Neutrophil (primary cell): ENCODE measurements at regions not wholly inside any gene's neighbourhood (a gene's known extent, or its start where the extent isn't known, plus 50 kb on each side); places are given as distances from the start of the nearest gene placed in this dataset.

ENCODE experiments used
- H3K27ac ChIP-seq: fragments of 200-600 bp; sonication (generic); 2 replicates; pipeline ENCODE4 v1.5.1; 2016; ENCODE audit warnings: mild to moderate bottlenecking, moderate library complexity
- H3K27me3 ChIP-seq: fragments of 200-600 bp; sonication (generic); 2 replicates; pipeline ENCODE4 v1.6.0; 2016; ENCODE audit warnings: mild to moderate bottlenecking
- H3K36me3 ChIP-seq: fragments of 200-600 bp; sonication (generic); 2 replicates; pipeline ENCODE4 v1.5.1; 2017
- H3K4me1 ChIP-seq, 2 experiments: fragments of 200-600 bp in 1 of 2; sonication (generic) in 1 of 2; 1 replicate in 1 of 2; 2 replicates in 1 of 2; pipeline versions ENCODE4 v1.5.1 to v1.6.1; 2013 to 2016; ENCODE audit warnings: low read depth in 1 of 2, low read length in 1 of 2, mild to moderate bottlenecking in 1 of 2, moderate library complexity in 1 of 2; ENCODE audit not compliant: control insufficient read depth in 1 of 2, insufficient read depth in 1 of 2
- H3K4me3 ChIP-seq, 2 experiments: fragments of 200-600 bp in 1 of 2; sonication (generic) in 1 of 2; 1 replicate in 1 of 2; 2 replicates in 1 of 2; pipeline ENCODE4 v1.5.1; 2013 to 2016; ENCODE audit warnings: low read depth in 1 of 2, low read length in 1 of 2, mild to moderate bottlenecking in 1 of 2, moderate library complexity in 1 of 2
- H3K9me3 ChIP-seq: fragments of 200-600 bp; sonication (generic); 2 replicates; pipeline ENCODE4 v1.5.1; 2016
- CTCF ChIP-seq: fragments of 200-600 bp; sonication (generic); IDR thresholded peaks from 2 replicates; pipeline ENCODE4 v1.5.1; 2016; ENCODE audit warnings: antibody characterized with exemption

DNA sequence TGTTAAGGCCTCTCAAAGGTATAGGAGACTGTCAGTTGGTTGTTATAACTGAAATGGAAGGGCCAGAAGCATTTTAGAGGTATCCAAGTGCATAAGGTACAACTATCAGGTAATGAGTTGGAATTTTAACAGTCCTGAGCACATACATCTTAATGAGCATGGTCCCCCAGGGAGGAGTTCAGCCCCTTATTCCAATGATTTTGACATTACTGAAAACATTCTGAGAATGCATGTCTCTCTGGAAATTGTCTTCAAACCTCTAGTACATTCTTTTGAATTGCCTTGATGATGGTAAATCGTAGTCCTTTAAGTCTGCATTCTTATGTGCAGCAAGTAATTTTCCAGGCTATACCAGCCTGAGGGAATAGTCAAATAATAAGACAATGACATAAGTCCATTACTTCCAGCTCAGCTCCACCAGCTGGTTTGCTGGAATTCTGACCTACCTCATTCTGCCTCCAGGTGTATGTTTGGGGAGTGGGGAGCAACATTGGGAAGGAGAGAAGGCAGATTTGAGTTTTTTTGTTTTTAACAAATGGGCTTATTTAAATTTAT lies 239.2 kb downstream of the MSRB3 start:
- Histone ChIP-seq H3K27me3 (no peaks in the 10 kb centered on the region), H3K27ac (no peak overlapping the region), H3K9me3 (no peaks in the 10 kb centered on the region), H3K4me1 (no peaks in the 10 kb centered on the region), H3K36me3 (no peaks in the 10 kb centered on the region), H3K4me3 (no peak overlapping the region)
- no peak for TF ChIP-seq CTCF

- no peak overlapping the region for H3K27ac ChIP-seq
- no peaks in the 10 kb centered on the region for H3K9me3 ChIP-seq
- H3K27me3 ChIP-seq = no peaks in the 10 kb centered on the region
- H3K36me3 ChIP-seq = no peaks in the 10 kb centered on the region
- H3K4me3 ChIP-seq = no peak overlapping the region
- no peaks in the 10 kb centered on the region for H3K4me1 ChIP-seq
- no peak for TF ChIP-seq CTCF
Observed at GRCh38 chr12:65518771-65519170, 240.3 kb downstream of the MSRB3 start.

DNA sequence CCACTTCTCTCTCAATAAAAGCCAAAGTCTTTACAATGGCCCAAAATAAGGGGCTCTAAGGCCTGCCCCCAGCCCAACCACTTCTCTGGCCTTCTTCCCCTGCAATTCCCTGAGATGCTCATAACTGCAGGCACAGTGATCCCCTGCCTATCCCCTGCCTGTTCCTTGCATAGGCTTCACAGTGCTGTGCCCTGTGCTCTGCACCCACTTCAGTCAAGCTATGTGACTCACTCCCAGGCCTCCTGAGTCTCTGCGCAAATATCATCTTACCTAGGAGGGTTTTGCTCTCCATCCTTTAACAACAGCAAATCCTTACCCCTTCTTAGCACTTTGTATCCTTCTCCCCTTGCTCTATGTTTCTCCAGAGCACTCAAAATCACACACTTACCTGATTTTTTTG lies 242.2 kb downstream of the MSRB3 start:
- H3K36me3 ChIP-seq = no peaks in the 10 kb centered on the region
- H3K4me1 ChIP-seq = no peaks in the 10 kb centered on the region
- H3K27ac ChIP-seq = no peak overlapping the region
- TF ChIP-seq CTCF = no peak
- H3K27me3 ChIP-seq = no peaks in the 10 kb centered on the region
- no peak overlapping the region for H3K4me3 ChIP-seq
- H3K9me3 ChIP-seq = no peaks in the 10 kb centered on the region

DNA sequence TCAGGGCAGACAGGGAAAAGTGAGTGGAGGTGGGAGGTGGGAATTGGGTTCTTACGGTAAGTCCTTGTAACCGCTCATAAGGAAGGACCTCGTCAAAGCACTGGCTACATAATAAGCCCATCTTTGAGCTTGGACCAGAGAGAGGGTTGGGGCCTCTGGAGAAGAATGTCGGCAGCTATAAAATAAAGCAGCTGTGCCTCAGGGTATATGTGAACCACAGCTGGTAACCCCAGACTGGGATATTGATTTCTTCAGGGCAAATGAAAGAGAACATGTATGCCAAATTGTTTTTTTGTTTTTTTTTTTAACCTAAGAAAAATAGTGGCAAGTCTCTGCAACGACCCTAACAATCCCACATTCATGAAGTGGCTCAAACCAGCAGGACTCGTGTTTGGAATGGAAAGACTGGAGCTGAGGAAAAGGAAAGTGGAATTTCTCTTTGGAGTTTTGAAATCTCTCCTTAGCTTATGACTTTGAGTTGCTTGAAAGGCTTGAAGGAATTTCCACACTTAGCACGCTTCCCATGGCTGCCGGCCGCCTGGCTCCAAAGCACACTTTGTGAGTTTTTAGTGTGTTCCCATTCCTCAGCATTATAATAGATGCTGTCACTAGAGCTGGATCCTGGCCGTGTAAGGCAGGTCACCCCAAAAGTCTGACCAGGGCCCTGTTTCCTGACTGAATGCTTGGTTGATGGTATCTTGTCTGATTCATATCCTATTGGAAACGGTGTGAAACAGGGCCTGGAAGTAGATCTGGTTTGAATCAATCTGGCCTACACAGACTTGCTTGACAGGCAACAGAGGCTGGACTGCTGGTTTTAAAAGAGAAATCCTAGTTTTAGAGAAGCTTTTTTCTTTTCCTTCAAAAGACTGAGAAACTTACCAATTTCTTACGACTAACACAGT lies 244.7 kb downstream of the MSRB3 start:
- no peak for TF ChIP-seq CTCF
- Histone ChIP-seq H3K4me3 (no peak overlapping the region), H3K4me1 (no peaks in the 10 kb centered on the region), H3K9me3 (no peaks in the 10 kb centered on the region), H3K36me3 (no peaks in the 10 kb centered on the region), H3K27me3 (no peaks in the 10 kb centered on the region), H3K27ac (no peak overlapping the region)

GRCh38 chr12:65524666-65525065 lies 246.2 kb downstream of the MSRB3 start:
- no peak overlapping the region for H3K27ac ChIP-seq
- TF ChIP-seq CTCF = no peak

More at GRCh38 chr12:65524666-65525065, 246.2 kb downstream of the MSRB3 start:
- H3K9me3 ChIP-seq = no peaks in the 10 kb centered on the region
- H3K27me3 ChIP-seq = no peaks in the 10 kb centered on the region
- H3K4me1 ChIP-seq = no peaks in the 10 kb centered on the region
- H3K4me3 ChIP-seq = no peak overlapping the region
- no peaks in the 10 kb centered on the region for H3K36me3 ChIP-seq
